Neural progenitor cell (in vitro differentiated cells): ENCODE measurements at regions not wholly inside any gene's neighbourhood (a gene's known extent, or its start where the extent isn't known, plus 50 kb on each side); places are given as distances from the start of the nearest gene placed in this dataset.

Source experiments
- CTCF ChIP-seq: fragments of 200-600 bp; sonication (generic); IDR thresholded peaks from 2 replicates; pipeline ENCODE4 v1.5.1; 2017; ENCODE audit warnings: antibody characterized with exemption, mild to moderate bottlenecking
- EZH2 ChIP-seq: fragments of 200-600 bp; sonication (generic); IDR thresholded peaks from 2 replicates; pipeline ENCODE4 v1.6.1; 2017; ENCODE audit warnings: antibody characterized with exemption, mild to moderate bottlenecking, moderate library complexity

- no peak for TF ChIP-seq CTCF
- TF ChIP-seq EZH2 = no peak
These were observed 899.9 kb downstream of the C6orf118 start for GRCh38 chr6:164409309-164410009.
